H1 (cell line): ENCODE measurements at regions not wholly inside any gene's neighbourhood (a gene's known extent, or its start where the extent isn't known, plus 50 kb on each side); places are given as distances from the start of the nearest gene placed in this dataset.

ENCODE experiments used
- ATF2 ChIP-seq: IDR thresholded peaks from 2 replicates; pipeline ENCODE4 v1.6.1; 2012; ENCODE audit warnings: low read length, inconsistent platforms
- RXRA ChIP-seq: IDR thresholded peaks from 2 replicates; pipeline ENCODE4 v1.6.1; 2011; ENCODE audit warnings: low read depth, mild to moderate bottlenecking, low read length, moderate library complexity; ENCODE audit not compliant: insufficient read depth
- TAF7 ChIP-seq: optimal IDR thresholded peaks from 2 replicates; pipeline ENCODE3; 2011; ENCODE audit warnings: low read depth, mild to moderate bottlenecking, inconsistent platforms, low read length, moderate library complexity, borderline replicate concordance
- USF2 ChIP-seq: IDR thresholded peaks from 2 replicates; pipeline ENCODE4 v1.6.1; 2011; ENCODE audit warnings: low read length, improper control_type of control experiment
- TF ChIP-seq, protein P1 (sequence below): IDR thresholded peaks from 2 replicates; pipeline ENCODE4 v1.6.1; 2012; ENCODE audit warnings: inconsistent platforms

- TF ChIP-seq RXRA, result no peak
- no peak for TF ChIP-seq USF2
- TF ChIP-seq TAF7, result no peak
- TF ChIP-seq, protein P1, sequence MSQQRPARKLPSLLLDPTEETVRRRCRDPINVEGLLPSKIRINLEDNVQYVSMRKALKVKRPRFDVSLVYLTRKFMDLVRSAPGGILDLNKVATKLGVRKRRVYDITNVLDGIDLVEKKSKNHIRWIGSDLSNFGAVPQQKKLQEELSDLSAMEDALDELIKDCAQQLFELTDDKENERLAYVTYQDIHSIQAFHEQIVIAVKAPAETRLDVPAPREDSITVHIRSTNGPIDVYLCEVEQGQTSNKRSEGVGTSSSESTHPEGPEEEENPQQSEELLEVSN, result no peak
- no peak for TF ChIP-seq ATF2
Measured at GRCh38 chr5:71910741-71911140, 191.7 kb downstream of the CARTPT start (continued).
